Mesendoderm (in vitro differentiated cells): ENCODE measurements at regions not wholly inside any gene's neighbourhood (a gene's known extent, or its start where the extent isn't known, plus 50 kb on each side); places are given as distances from the start of the nearest gene placed in this dataset.
"Not testable (repeated sequence)": the region's sequence is repeated elsewhere in the genome, so short reads cannot be mapped to it uniquely, and the experiment has no call there.

ENCODE experiments used
- DNase-seq: peaks from one replicate; pipeline ENCODE4 v3.0.0; 2013
- H2AK5ac ChIP-seq: 2 replicates; pipeline ENCODE4 v1.6.1; 2013; ENCODE audit warnings: low read length, inconsistent platforms
- H2BK120ac ChIP-seq: 2 replicates; pipeline ENCODE4 v1.6.1; 2013; ENCODE audit warnings: low read depth, mild to moderate bottlenecking, low read length, moderate library complexity, mixed read lengths
- H2BK15ac ChIP-seq: replicated peaks from 2 replicates; pipeline ENCODE4 v1.6.1; 2013; ENCODE audit warnings: low read depth, mild to moderate bottlenecking, moderate library complexity
- H2BK5ac ChIP-seq: 2 replicates; pipeline ENCODE4 v1.6.1; 2013; ENCODE audit warnings: low read length, inconsistent platforms
- H3K18ac ChIP-seq: 2 replicates; pipeline ENCODE4 v1.6.1; 2013; ENCODE audit warnings: mild to moderate bottlenecking, low read length, mixed read lengths
- H3K23ac ChIP-seq: one replicate; pipeline ENCODE4 v1.6.1; 2013; ENCODE audit warnings: low read length
- H3K27ac ChIP-seq: 2 replicates; pipeline ENCODE4 v1.5.1; 2013; ENCODE audit warnings: low read depth, mild to moderate bottlenecking, inconsistent platforms, low read length, moderate library complexity
- H3K27me3 ChIP-seq: 2 replicates; pipeline ENCODE4 v1.6.1; 2013; ENCODE audit warnings: low read length, control low read depth, mild to moderate bottlenecking, inconsistent platforms; ENCODE audit not compliant: insufficient read depth, poor library complexity
- H3K36me3 ChIP-seq: 2 replicates; pipeline ENCODE4 v1.6.1; 2013; ENCODE audit warnings: low read length, inconsistent platforms; ENCODE audit not compliant: control insufficient read depth, insufficient read depth
- H3K4ac ChIP-seq: one replicate; pipeline ENCODE4 v1.6.1; 2013; ENCODE audit warnings: low read depth, mild to moderate bottlenecking, low read length, moderate library complexity
- H3K4me1 ChIP-seq: 2 replicates; pipeline ENCODE4 v1.6.1; 2013; ENCODE audit warnings: low read depth, low read length, inconsistent platforms; ENCODE audit not compliant: control insufficient read depth
- H3K4me2 ChIP-seq: 2 replicates; pipeline ENCODE4 v1.6.1; 2013; ENCODE audit warnings: low read length
- H3K4me3 ChIP-seq: 2 replicates; pipeline ENCODE4 v1.5.1; 2013; ENCODE audit warnings: mild to moderate bottlenecking, low read length
- H3K56ac ChIP-seq: one replicate; pipeline ENCODE4 v1.6.1; 2013; ENCODE audit warnings: low read length
- H3K79me1 ChIP-seq: 2 replicates; pipeline ENCODE4 v1.6.1; 2013; ENCODE audit warnings: low read length, inconsistent platforms
- H3K79me2 ChIP-seq: 2 replicates; pipeline ENCODE4 v1.6.1; 2013; ENCODE audit warnings: mild to moderate bottlenecking, low read length; ENCODE audit not compliant: control insufficient read depth, insufficient read depth
- H3K9ac ChIP-seq: 2 replicates; pipeline ENCODE4 v1.6.1; 2013; ENCODE audit warnings: low read length, inconsistent platforms
- H4K5ac ChIP-seq: one replicate; pipeline ENCODE4 v1.6.1; 2013; ENCODE audit warnings: low read length
- H4K8ac ChIP-seq: one replicate; pipeline ENCODE4 v1.6.1; 2013; ENCODE audit warnings: low read depth, mild to moderate bottlenecking, control low read depth, low read length, moderate library complexity
- WGBS: extraction: QIAGEN DNeasy Blood & Tissue Kit; methylation state at CpG from one replicate; pipeline ENCODE4 v1.1.7; 2013; ENCODE audit warnings: low lambda C conversion rate, missing lambda C conversion rate; ENCODE audit not compliant: insufficient coverage; ENCODE audit errors: extremely low coverage; 5-methylcytosine and 5-hydroxymethylcytosine counted together

DNA sequence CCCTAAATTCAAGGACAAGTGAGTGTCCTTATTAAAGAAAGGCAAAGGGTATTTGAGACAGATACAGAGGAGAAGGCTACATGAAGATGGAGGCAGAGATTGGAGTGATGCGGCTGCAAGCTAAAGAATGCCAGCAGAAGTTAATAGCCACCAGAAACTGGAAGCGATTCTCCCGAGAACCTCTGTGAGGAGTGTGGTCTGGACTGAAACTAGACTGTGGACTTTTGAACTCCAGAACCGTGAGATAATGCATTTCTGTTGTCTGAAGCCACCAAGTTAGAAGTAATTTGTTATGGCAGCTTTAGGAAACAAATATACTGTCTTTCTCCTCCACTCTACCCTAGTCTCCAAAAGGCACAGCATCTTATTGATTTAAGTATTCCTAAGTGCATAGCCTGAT is 80.3 kb upstream of the CREB5 start:
- no peak overlapping the region for H3K18ac ChIP-seq
- no peak overlapping the region for H3K9ac ChIP-seq

DNA sequence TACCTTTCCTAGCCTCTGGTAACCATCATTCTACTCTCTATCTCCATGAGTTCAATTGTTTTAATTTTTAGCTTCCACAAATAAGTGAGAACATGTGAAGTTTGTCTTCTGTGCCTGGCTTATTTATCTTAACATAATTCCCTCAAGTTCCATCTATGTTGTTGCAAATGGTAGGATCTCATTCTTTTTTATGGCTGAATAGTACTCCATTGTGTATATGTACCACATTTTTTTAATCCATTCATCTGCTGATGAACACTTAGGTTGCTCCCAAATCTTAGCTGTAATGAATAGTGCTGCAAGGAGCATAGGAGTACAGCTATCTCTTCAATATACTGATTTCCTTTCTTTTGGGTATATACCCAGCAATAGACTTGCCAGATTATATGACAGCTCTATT is 78.8 kb upstream of the CREB5 start:
- not testable (repeated sequence) for H3K18ac ChIP-seq, DNase-seq, H2BK15ac ChIP-seq, H3K23ac ChIP-seq, H4K5ac ChIP-seq, H3K27me3 ChIP-seq, H3K4me2 ChIP-seq, H3K9ac ChIP-seq, H3K56ac ChIP-seq, H3K79me1 ChIP-seq, H3K27ac ChIP-seq, H3K4me1 ChIP-seq, H4K8ac ChIP-seq, H3K79me2 ChIP-seq, H2AK5ac ChIP-seq, H2BK120ac ChIP-seq, H3K4ac ChIP-seq, H3K4me3 ChIP-seq, H3K36me3 ChIP-seq, H2BK5ac ChIP-seq

More for the DNA sequence above, 80.3 kb upstream of the CREB5 start:
- Histone ChIP-seq H3K4me1 (no peaks in the 10 kb centered on the region), H2BK5ac (no peak overlapping the region), H3K4me2 (no peak overlapping the region), H3K56ac (no peak overlapping the region), H2AK5ac (no peak overlapping the region), H3K4ac (no peak overlapping the region), H2BK15ac (no peak overlapping the region), H3K23ac (no peak overlapping the region), H3K27ac (no peak overlapping the region), H4K5ac (no peak overlapping the region), H3K4me3 (no peak overlapping the region), H3K79me2 (no peaks in the 10 kb centered on the region), H3K27me3 (no peaks in the 10 kb centered on the region), H4K8ac (no peak overlapping the region), H2BK120ac (no peak overlapping the region), H3K36me3 (no peaks in the 10 kb centered on the region), H3K79me1 (no peaks in the 10 kb centered on the region)
- no peak for DNase-seq
- WGBS: no CpG with 5 or more reads among the region's 4 CpGs

DNA sequence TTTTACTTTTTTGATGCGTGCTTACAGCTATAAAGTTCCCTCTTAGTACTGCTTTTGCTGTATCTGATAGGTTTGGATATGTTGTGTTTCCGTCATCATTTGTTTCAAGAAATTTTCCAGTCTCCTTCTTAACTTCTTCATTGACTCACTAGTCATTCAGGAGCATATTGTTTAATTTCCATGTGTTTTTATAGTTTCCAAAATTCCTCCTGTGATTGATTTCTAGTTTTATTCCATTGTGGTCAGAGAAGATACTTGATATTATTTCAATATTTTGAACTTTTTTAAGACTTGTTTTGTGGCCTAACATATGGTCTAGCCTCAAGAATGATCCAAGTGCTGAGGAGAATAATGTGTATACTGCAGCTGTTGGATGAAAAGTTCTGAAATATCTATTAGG is 75.5 kb upstream of the CREB5 start:
- Histone ChIP-seq H3K23ac (no peak overlapping the region), H2BK120ac (no peak overlapping the region), H3K4me2 (no peak overlapping the region)

DNA sequence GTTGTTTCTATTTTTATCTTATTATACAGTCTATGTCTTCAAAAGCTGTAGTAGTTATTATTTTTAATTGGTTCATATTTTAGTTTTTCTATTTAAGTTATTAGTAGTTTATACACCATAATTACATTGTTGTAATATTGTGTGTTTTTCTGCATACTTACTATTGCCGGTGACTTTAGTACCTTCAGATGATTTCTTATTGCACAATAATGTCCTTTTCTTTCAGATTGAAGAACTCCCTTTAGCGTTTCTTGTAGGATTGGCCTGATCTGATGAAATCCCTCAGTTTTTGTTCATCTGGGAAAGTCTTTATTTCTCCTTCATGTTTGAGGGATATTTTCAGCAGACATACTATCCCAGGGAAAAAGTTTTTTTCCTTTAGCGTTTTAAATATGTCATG is 74.3 kb upstream of the CREB5 start:
- H2AK5ac ChIP-seq: no peak overlapping the region
- no peak overlapping the region for H3K4me3 ChIP-seq
- H3K4me1 ChIP-seq: no peaks in the 10 kb centered on the region
- no peak overlapping the region for H3K23ac ChIP-seq
- H3K56ac ChIP-seq: no peak overlapping the region
- no peak overlapping the region for H2BK120ac ChIP-seq
- DNase-seq: no peak
- H3K27me3 ChIP-seq: no peaks in the 10 kb centered on the region
- H4K5ac ChIP-seq: no peak overlapping the region
- H3K36me3 ChIP-seq: no peaks in the 10 kb centered on the region
- no peaks in the 10 kb centered on the region for H3K79me2 ChIP-seq
- WGBS: no CpG with 5 or more reads among the region's 3 CpGs
- no peak overlapping the region for H3K4ac ChIP-seq
- no peak overlapping the region for H3K27ac ChIP-seq
- no peak overlapping the region for H3K9ac ChIP-seq
- H2BK5ac ChIP-seq: no peak overlapping the region
- no peak overlapping the region for H4K8ac ChIP-seq
- no peak overlapping the region for H3K4me2 ChIP-seq
- H3K18ac ChIP-seq: no peak overlapping the region
- H3K79me1 ChIP-seq: no peaks in the 10 kb centered on the region
- H2BK15ac ChIP-seq: no peak overlapping the region

More for the DNA sequence above, 75.5 kb upstream of the CREB5 start:
- H3K27me3 ChIP-seq: no peaks in the 10 kb centered on the region
- H3K18ac ChIP-seq: no peak overlapping the region
- H3K27ac ChIP-seq: no peak overlapping the region
- H3K9ac ChIP-seq: no peak overlapping the region
- no peak overlapping the region for H2BK15ac ChIP-seq
- H2BK5ac ChIP-seq: no peak overlapping the region
- DNase-seq: no peak
- no peaks in the 10 kb centered on the region for H3K79me2 ChIP-seq
- H3K4ac ChIP-seq: no peak overlapping the region
- H3K36me3 ChIP-seq: no peaks in the 10 kb centered on the region
- WGBS: no CpG with 5 or more reads among the region's 2 CpGs
- H4K5ac ChIP-seq: no peak overlapping the region
- H2AK5ac ChIP-seq: no peak overlapping the region
- no peak overlapping the region for H4K8ac ChIP-seq
- no peaks in the 10 kb centered on the region for H3K4me1 ChIP-seq
- no peaks in the 10 kb centered on the region for H3K79me1 ChIP-seq
- no peak overlapping the region for H3K4me3 ChIP-seq
- H3K56ac ChIP-seq: no peak overlapping the region

DNA sequence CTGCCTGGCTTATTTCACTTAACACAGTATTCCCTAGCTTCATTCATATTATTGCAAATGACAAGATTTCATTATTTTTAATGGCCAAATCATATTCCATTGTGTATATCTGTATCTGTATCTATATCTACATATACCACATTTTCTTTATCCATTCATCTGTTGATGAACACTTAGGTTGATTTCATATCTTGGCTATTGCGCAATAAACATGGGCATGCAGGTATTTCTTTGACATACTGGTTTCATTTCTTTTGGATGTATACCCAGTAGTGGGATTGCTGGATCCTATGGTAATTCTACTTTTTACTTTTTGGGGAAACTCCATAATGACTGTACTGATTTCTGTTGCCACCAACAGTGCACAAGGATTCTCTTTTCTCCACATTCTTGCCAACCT is 68.9 kb upstream of the CREB5 start:
- Histone ChIP-seq H4K8ac (no peak overlapping the region), H2BK120ac (no peak overlapping the region), H3K4me1 (no peaks in the 10 kb centered on the region), H2AK5ac (no peak overlapping the region), H3K36me3 (no peaks in the 10 kb centered on the region), H3K56ac (no peak overlapping the region), H3K79me1 (no peaks in the 10 kb centered on the region), H2BK15ac (no peak overlapping the region), H3K79me2 (no peaks in the 10 kb centered on the region), H4K5ac (no peak overlapping the region), H3K4ac (no peak overlapping the region), H3K4me3 (no peak overlapping the region), H3K9ac (no peak overlapping the region), H3K18ac (no peak overlapping the region), H3K23ac (no peak overlapping the region), H2BK5ac (no peak overlapping the region), H3K27me3 (no peaks in the 10 kb centered on the region), H3K27ac (no peak overlapping the region), H3K4me2 (no peak overlapping the region)
- no CpG with 5 or more reads among the region's 1 CpG for WGBS
- no peak for DNase-seq

DNA sequence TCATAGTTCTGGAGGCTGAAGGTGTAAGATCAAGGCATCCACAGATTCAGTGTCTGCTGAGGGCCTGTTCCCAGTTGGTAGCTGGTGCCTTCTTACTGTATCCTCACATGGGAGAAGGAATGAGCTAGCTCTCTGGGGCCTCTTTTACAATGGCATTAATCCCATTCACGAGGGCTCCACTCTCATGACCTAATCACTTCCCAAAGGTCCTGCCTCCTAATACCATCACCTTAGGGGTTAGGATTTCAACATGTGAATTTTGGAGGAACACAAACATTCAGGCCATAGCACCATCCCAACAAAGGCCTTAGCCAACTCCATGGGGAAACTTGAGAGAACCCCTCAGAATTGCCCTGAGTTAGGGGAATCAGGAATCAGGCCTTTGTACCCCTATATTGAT is 66.1 kb upstream of the CREB5 start:
- H3K79me2 ChIP-seq: no peaks in the 10 kb centered on the region
- no CpG with 5 or more reads among the region's 1 CpG for WGBS
- H2AK5ac ChIP-seq: no peak overlapping the region
- H4K5ac ChIP-seq: no peak overlapping the region
- no peak overlapping the region for H3K18ac ChIP-seq
- H3K79me1 ChIP-seq: no peaks in the 10 kb centered on the region
- no peak overlapping the region for H3K4ac ChIP-seq
- H3K56ac ChIP-seq: no peak overlapping the region
- no peak overlapping the region for H4K8ac ChIP-seq
- H2BK120ac ChIP-seq: no peak overlapping the region
- no peaks in the 10 kb centered on the region for H3K36me3 ChIP-seq
- H2BK5ac ChIP-seq: no peak overlapping the region
- no peaks in the 10 kb centered on the region for H3K4me1 ChIP-seq
- H3K23ac ChIP-seq: no peak overlapping the region
- no peak overlapping the region for H3K9ac ChIP-seq
- H3K4me3 ChIP-seq: no peak overlapping the region
- DNase-seq: no peak
- no peak overlapping the region for H3K27ac ChIP-seq
- H2BK15ac ChIP-seq: no peak overlapping the region
- H3K27me3 ChIP-seq: no peaks in the 10 kb centered on the region
- no peak overlapping the region for H3K4me2 ChIP-seq
